HG03196 (cell line): ENCODE measurements at regions not wholly inside any gene's neighbourhood (a gene's known extent, or its start where the extent isn't known, plus 50 kb on each side); places are given as distances from the start of the nearest gene placed in this dataset.
"Not testable (repeated sequence)": the region's sequence is repeated elsewhere in the genome, so short reads cannot be mapped to it uniquely, and the experiment has no call there.

Experiments used
- ATAC-seq: cut with Tn5 transposase; IDR thresholded peaks from one replicate; pipeline ENCODE4 v1.9.1; 2021; ENCODE audit not compliant: unreplicated experiment

GRCh38 chr4:19187691-19188090 is 1064.0 kb upstream of the SLIT2 start:
- no peak for ATAC-seq

GRCh38 chr4:19187096-19187495 is 1064.6 kb upstream of the SLIT2 start:
- no peak for ATAC-seq

- ATAC-seq, result not testable (repeated sequence)
Measured at GRCh38 chr4:19181631-19182030, 1070.1 kb upstream of the SLIT2 start.

GRCh38 chr4:19178835-19179234 is 1072.9 kb upstream of the SLIT2 start:
- no peak for ATAC-seq

GRCh38 chr4:19177616-19178015 is 1074.1 kb upstream of the SLIT2 start:
- ATAC-seq, result no peak

GRCh38 chr4:19171832-19172231 is 1079.9 kb upstream of the SLIT2 start:
- ATAC-seq, result no peak

GRCh38 chr4:19167311-19167710 is 1084.4 kb upstream of the SLIT2 start:
- no peak for ATAC-seq

GRCh38 chr4:19164334-19164733 is 1087.4 kb upstream of the SLIT2 start:
- ATAC-seq, result no peak

GRCh38 chr4:19159874-19160273 is 1091.8 kb upstream of the SLIT2 start:
- ATAC-seq, result no peak

- ATAC-seq, result no peak
Measured at GRCh38 chr4:19158107-19158809, 1093.4 kb upstream of the SLIT2 start.

- ATAC-seq, result no peak
Measured at GRCh38 chr4:19156786-19157185, 1094.9 kb upstream of the SLIT2 start.

GRCh38 chr4:19155568-19155967 is 1096.1 kb upstream of the SLIT2 start:
- ATAC-seq, result no peak

GRCh38 chr4:19154267-19154666 is 1097.4 kb upstream of the SLIT2 start:
- ATAC-seq, result not testable (repeated sequence)

- ATAC-seq, result no peak
Measured at GRCh38 chr4:19152264-19152663, 1099.4 kb upstream of the SLIT2 start.

- ATAC-seq, result no peak
Measured at GRCh38 chr4:19151684-19152083, 1100.0 kb upstream of the SLIT2 start.

GRCh38 chr4:19146038-19146437 is 1105.7 kb upstream of the SLIT2 start:
- no peak for ATAC-seq

- ATAC-seq, result no peak
Measured at GRCh38 chr4:19135895-19136633, 1114.5 kb upstream of the LCORL start.

- ATAC-seq, result no peak
Measured at GRCh38 chr4:19134685-19135084, 1113.1 kb upstream of the LCORL start.

- ATAC-seq, result no peak
Measured at GRCh38 chr4:19133315-19133714, 1111.8 kb upstream of the LCORL start.

- ATAC-seq, result no peak
Measured at GRCh38 chr4:19130866-19131265, 1109.3 kb upstream of the LCORL start.

GRCh38 chr4:19128176-19128575 is 1106.6 kb upstream of the LCORL start:
- ATAC-seq, result no peak

- ATAC-seq, result no peak
Measured at GRCh38 chr4:19126903-19127302, 1105.3 kb upstream of the LCORL start.

GRCh38 chr4:19123681-19124080 is 1102.1 kb upstream of the LCORL start:
- ATAC-seq, result no peak
